ENCODE measurements at regions not wholly inside any gene's neighbourhood (a gene's known extent, or its start where the extent isn't known, plus 50 kb on each side); places are given as distances from the start of the nearest gene placed in this dataset.

DNA sequence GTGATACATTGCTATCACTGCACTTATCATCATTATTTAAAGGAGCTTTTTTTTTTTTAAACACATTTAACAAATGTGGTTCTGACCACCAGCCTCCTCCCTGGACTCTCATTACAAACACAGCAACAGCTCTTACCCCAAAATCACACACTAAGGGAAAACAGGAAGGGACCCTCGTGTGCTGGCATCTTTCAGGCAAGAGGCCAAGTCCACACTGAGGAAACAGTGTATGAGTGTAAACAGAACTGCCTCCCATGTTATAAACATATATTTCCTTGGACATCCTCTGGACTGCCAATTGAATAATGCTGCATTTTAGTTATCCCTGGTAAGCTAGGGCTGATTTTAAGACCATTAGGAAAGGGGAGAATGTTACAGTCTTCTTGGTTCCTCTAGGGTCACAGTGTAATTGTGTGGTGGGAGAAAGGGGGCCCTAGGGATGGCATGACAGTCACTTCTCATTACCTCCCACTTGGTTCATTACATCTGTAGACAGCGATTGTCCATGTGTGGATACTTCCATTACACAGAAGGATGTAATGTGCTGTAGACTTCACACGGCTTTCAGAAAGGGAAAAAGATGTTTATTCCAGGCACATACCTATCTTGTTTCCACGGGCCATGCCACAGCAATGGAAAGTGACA lies 244.6 kb upstream of the TET2 start:
- Histone ChIP-seq H3K9me3 (ENCODE audit: control insufficient read depth, low read depth, low read length) (peaks cover 2% of the 10 kb centered on the region), H3K4me1 (ENCODE audit: control insufficient read depth, low read depth, low read length) (no peaks in the 10 kb centered on the region), H3K27ac (ENCODE audit: low read length) (no peak overlapping the region), H3K4me3 (ENCODE audit: low read length) (no peak overlapping the region), H3K9ac (ENCODE audit: low read length) (no peak overlapping the region), H3K27me3 (ENCODE audit: control insufficient read depth, insufficient read depth, low read length) (peaks cover 18% of the 10 kb centered on the region), H3K36me3 (ENCODE audit: control insufficient read depth, low read depth, low read length) (no peaks in the 10 kb centered on the region)

DNA sequence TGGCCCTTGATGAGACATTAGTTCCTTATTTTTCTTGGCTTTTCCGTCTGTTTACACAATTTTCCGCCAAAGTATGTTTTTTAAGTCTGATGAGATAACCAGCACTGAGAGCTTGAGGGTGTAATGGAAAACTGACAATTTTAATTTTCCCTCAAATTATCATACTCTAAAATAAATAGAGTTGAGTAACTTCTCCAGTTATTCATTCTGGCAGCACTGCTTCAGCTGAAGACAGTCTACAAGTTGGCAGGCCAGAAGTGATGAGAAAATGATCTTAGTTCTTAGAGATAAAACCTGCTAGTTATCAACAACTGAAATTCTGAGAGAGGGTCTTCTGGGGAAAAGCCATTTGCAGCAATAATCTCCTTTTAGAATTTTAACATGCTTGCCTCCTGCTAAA lies 241.6 kb upstream of the TET2 start:
- no peak overlapping the region for H3K27ac ChIP-seq (ENCODE audit: low read length)
- H3K27me3 ChIP-seq (ENCODE audit: control insufficient read depth, insufficient read depth, low read length), result peaks cover 41% of the 10 kb centered on the region
- H3K36me3 ChIP-seq (ENCODE audit: control insufficient read depth, low read depth, low read length), result no peaks in the 10 kb centered on the region
- H3K9ac ChIP-seq (ENCODE audit: low read length), result no peak overlapping the region
- no peaks in the 10 kb centered on the region for H3K4me1 ChIP-seq (ENCODE audit: control insufficient read depth, low read depth, low read length)
- H3K4me3 ChIP-seq (ENCODE audit: low read length), result no peak overlapping the region
- no peaks in the 10 kb centered on the region for H3K9me3 ChIP-seq (ENCODE audit: control insufficient read depth, low read depth, low read length)

DNA sequence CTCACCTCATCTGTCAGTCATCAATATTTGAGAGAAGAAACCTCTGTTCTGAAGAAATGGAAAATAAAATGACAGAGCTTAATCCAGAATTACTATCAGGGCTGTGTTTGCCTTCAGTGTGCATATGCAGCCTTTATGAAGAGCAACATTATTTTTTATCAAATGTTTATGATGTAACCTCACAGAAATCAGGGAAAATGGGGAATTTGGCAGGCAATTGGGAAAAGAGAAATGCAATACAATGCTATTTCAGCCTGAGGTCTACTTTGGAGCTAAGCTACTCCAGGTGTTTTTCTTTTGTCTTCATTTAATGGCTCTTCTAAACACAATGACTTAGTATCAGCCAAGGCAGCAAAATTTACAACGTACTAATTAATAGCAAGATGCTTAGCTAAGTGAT lies 241.1 kb upstream of the TET2 start:
- no peaks in the 10 kb centered on the region for H3K36me3 ChIP-seq (ENCODE audit: control insufficient read depth, low read depth, low read length)
- no peak overlapping the region for H3K4me3 ChIP-seq (ENCODE audit: low read length)
- H3K27me3 ChIP-seq (ENCODE audit: control insufficient read depth, insufficient read depth, low read length), result peaks cover 46% of the 10 kb centered on the region

DNA sequence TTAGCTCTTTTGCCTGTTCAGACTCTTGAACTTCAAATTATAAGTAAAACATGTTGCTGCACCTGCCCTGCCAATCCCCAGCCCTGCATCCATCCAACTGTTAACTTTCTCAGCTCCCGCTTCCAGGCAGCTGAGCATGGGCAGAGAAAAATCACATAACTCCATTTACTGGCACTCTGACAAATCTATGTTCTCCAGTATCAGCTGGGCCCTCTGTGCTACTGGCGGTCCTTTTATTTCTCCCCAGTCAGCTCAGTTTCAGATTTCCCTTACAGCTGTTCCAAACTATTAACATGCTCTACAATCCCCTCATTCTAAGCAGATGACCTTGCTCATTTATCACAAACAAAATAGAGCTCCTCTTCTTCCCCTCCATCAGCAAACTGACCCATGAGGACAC lies 240.4 kb upstream of the TET2 start:
- H3K27me3 ChIP-seq (ENCODE audit: control insufficient read depth, insufficient read depth, low read length), result peaks cover 53% of the 10 kb centered on the region
- no peak overlapping the region for H3K9ac ChIP-seq (ENCODE audit: low read length)

More for the DNA sequence above, 241.1 kb upstream of the TET2 start:
- Histone ChIP-seq H3K4me1 (ENCODE audit: control insufficient read depth, low read depth, low read length) (no peaks in the 10 kb centered on the region), H3K27ac (ENCODE audit: low read length) (no peak overlapping the region), H3K9ac (ENCODE audit: low read length) (no peak overlapping the region), H3K9me3 (ENCODE audit: control insufficient read depth, low read depth, low read length) (no peaks in the 10 kb centered on the region)

DNA sequence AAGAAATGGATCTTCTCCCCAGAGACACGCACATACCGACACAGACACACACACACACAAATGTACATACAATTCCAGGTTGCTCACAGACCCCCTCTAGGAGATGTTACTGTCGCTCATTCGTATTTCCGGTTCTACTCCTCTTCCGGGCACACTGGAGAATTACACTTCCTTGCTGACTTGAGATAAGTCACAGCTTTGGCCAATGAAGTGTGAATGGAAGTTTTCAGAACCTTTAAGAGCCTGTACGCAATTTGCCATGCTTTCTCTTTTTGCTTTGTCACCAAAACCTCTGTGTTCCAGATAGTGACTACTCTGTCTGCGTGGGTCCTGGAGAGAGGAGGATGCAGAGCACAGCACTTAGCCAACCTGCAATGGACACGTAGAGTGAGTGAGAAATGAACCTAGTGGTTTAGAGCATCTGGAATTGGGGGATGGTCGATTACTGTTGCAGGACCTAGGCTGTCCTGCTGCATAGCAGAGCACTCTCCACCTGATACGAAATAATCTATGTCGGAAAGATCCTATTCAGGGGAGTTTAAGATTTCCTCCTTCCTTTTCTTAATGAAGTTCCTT lies 239.5 kb upstream of the TET2 start:
- Histone ChIP-seq H3K9ac (ENCODE audit: low read length) (no peak overlapping the region), H3K36me3 (ENCODE audit: control insufficient read depth, low read depth, low read length) (no peaks in the 10 kb centered on the region)

More for the DNA sequence above, 240.4 kb upstream of the TET2 start:
- no peak overlapping the region for H3K4me3 ChIP-seq (ENCODE audit: low read length)
- no peaks in the 10 kb centered on the region for H3K9me3 ChIP-seq (ENCODE audit: control insufficient read depth, low read depth, low read length)
- H3K4me1 ChIP-seq (ENCODE audit: control insufficient read depth, low read depth, low read length), result no peaks in the 10 kb centered on the region
- no peak overlapping the region for H3K27ac ChIP-seq (ENCODE audit: low read length)
- no peaks in the 10 kb centered on the region for H3K36me3 ChIP-seq (ENCODE audit: control insufficient read depth, low read depth, low read length)

DNA sequence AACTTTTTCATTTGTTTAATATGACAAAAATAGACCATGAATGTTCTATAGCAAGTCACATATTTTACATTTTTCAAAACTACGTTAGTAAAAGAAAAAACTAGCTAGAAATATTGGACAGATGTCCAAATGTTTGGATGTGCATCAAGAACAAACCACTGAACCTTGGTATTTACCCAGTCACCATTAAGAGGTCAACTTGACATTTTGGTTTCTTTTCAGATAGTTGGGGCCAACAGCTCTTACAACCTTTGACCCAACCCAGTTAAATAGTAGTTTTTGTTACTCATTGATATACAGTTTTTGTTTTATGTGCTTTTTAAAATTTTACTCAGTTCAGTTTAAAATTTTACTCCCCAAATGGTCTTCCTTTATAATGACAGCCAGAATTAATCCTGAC lies 238.7 kb upstream of the TET2 start:
- Histone ChIP-seq H3K4me1 (ENCODE audit: control insufficient read depth, low read depth, low read length) (no peaks in the 10 kb centered on the region), H3K9ac (ENCODE audit: low read length) (no peak overlapping the region), H3K27me3 (ENCODE audit: control insufficient read depth, insufficient read depth, low read length) (peaks cover 70% of the 10 kb centered on the region), H3K36me3 (ENCODE audit: control insufficient read depth, low read depth, low read length) (no peaks in the 10 kb centered on the region), H3K4me3 (ENCODE audit: low read length) (no peak overlapping the region), H3K27ac (ENCODE audit: low read length) (no peak overlapping the region), H3K9me3 (ENCODE audit: control insufficient read depth, low read depth, low read length) (no peaks in the 10 kb centered on the region)

More for the DNA sequence above, 239.5 kb upstream of the TET2 start:
- H3K27ac ChIP-seq (ENCODE audit: low read length), result no peak overlapping the region
- peaks cover 62% of the 10 kb centered on the region for H3K27me3 ChIP-seq (ENCODE audit: control insufficient read depth, insufficient read depth, low read length)
- H3K4me3 ChIP-seq (ENCODE audit: low read length), result no peak overlapping the region
- H3K9me3 ChIP-seq (ENCODE audit: control insufficient read depth, low read depth, low read length), result no peaks in the 10 kb centered on the region
- no peaks in the 10 kb centered on the region for H3K4me1 ChIP-seq (ENCODE audit: control insufficient read depth, low read depth, low read length)

DNA sequence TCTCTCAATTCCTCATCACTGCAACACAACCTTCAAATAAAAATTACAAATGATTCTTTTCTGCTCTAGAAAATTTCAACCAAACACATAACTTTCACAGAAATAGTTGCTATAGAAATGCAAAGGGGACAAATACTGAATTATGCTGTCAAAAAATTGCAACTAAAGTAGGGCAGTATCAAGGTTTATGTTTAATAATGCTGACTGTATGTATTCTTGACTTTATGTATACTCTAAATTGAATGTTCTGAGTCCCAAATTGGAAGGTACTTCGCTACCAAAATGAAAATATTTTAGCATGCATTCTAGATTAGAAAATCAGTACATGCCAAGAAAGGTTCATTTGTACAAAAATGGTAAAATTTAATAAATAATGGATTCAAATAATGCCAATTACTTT lies 237.3 kb upstream of the TET2 start:
- Histone ChIP-seq H3K4me3 (ENCODE audit: low read length) (no peak overlapping the region), H3K36me3 (ENCODE audit: control insufficient read depth, low read depth, low read length) (no peaks in the 10 kb centered on the region), H3K27ac (ENCODE audit: low read length) (no peak overlapping the region), H3K27me3 (ENCODE audit: control insufficient read depth, insufficient read depth, low read length) (peaks cover 84% of the 10 kb centered on the region), H3K9ac (ENCODE audit: low read length) (no peak overlapping the region), H3K9me3 (ENCODE audit: control insufficient read depth, low read depth, low read length) (no peaks in the 10 kb centered on the region), H3K4me1 (ENCODE audit: control insufficient read depth, low read depth, low read length) (no peaks in the 10 kb centered on the region)

DNA sequence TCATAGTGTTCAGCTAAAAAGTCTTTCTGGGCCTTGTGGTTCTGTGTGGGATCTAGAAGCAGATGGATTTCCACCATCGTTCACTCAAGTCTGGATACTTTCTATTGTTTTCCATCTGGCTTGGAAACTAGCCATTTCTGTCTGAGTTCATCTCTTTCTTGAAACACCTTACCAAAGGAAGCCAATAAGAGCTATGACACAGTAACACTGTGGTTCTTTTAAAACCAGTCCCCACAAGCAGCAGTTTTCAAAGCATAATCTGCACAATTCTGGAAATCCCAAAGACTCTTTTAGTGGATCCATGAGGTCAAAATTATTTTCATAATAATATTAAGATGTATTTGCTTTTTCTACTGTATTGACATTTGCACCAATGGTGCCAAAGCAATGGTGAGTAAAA lies 234.2 kb upstream of the TET2 start:
- Histone ChIP-seq H3K9ac (ENCODE audit: low read length) (no peak overlapping the region), H3K4me3 (ENCODE audit: low read length) (no peak overlapping the region), H3K4me1 (ENCODE audit: control insufficient read depth, low read depth, low read length) (peaks cover 5% of the 10 kb centered on the region), H3K27ac (ENCODE audit: low read length) (no peak overlapping the region), H3K36me3 (ENCODE audit: control insufficient read depth, low read depth, low read length) (no peaks in the 10 kb centered on the region), H3K9me3 (ENCODE audit: control insufficient read depth, low read depth, low read length) (no peaks in the 10 kb centered on the region), H3K27me3 (ENCODE audit: control insufficient read depth, insufficient read depth, low read length) (peaks cover 93% of the 10 kb centered on the region)

DNA sequence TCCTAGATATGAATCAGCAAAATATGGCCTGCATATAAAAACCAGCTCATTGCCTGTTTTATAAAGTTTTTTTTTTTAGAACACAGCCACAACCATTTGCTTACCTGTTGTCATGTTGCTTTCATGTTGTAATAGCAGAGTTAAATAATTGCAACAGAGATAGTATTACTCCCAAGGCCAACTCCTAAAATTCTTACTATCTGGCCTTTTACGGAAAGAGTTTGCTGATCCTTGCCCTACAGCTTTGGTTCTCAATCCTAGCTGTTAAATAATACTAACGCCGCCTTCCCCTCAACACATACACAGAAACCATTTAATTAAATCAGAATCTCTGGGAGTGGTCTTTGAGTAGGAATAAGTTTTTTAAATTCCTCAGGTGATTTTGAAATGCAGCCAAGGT lies 231.3 kb upstream of the TET2 start:
- Histone ChIP-seq H3K36me3 (ENCODE audit: control insufficient read depth, low read depth, low read length) (no peaks in the 10 kb centered on the region), H3K27me3 (ENCODE audit: control insufficient read depth, insufficient read depth, low read length) (peaks cover 100% of the 10 kb centered on the region)

DNA sequence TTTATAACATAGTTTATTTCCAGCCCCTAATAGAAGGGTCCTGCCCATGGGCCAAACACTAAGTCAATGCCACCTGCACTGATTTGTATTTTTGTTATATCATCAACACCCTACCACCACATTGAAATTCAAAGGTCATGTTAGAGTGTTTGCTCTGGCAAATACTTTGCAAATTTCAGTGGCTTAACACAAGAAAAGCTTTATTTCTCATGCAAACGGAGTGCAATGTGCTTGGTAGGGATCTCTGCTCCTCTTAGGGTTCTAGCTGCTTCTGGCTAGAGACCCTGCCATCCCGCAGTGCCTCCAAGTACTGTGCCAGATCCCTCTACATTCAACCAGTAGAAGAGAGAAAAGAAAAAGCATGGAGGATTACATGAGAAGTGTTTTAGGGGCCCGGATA lies 230.8 kb upstream of the TET2 start:
- H3K4me1 ChIP-seq (ENCODE audit: control insufficient read depth, low read depth, low read length), result peaks cover 5% of the 10 kb centered on the region
- no peak overlapping the region for H3K4me3 ChIP-seq (ENCODE audit: low read length)
- H3K36me3 ChIP-seq (ENCODE audit: control insufficient read depth, low read depth, low read length), result no peaks in the 10 kb centered on the region
- no peak overlapping the region for H3K27ac ChIP-seq (ENCODE audit: low read length)
- H3K9me3 ChIP-seq (ENCODE audit: control insufficient read depth, low read depth, low read length), result no peaks in the 10 kb centered on the region
- peaks cover 100% of the 10 kb centered on the region for H3K27me3 ChIP-seq (ENCODE audit: control insufficient read depth, insufficient read depth, low read length)
- no peak overlapping the region for H3K9ac ChIP-seq (ENCODE audit: low read length)

More for the DNA sequence above, 231.3 kb upstream of the TET2 start:
- H3K27ac ChIP-seq (ENCODE audit: low read length), result no peak overlapping the region
- no peak overlapping the region for H3K9ac ChIP-seq (ENCODE audit: low read length)
- H3K4me3 ChIP-seq (ENCODE audit: low read length), result no peak overlapping the region
- H3K9me3 ChIP-seq (ENCODE audit: control insufficient read depth, low read depth, low read length), result no peaks in the 10 kb centered on the region
- peaks cover 5% of the 10 kb centered on the region for H3K4me1 ChIP-seq (ENCODE audit: control insufficient read depth, low read depth, low read length)

DNA sequence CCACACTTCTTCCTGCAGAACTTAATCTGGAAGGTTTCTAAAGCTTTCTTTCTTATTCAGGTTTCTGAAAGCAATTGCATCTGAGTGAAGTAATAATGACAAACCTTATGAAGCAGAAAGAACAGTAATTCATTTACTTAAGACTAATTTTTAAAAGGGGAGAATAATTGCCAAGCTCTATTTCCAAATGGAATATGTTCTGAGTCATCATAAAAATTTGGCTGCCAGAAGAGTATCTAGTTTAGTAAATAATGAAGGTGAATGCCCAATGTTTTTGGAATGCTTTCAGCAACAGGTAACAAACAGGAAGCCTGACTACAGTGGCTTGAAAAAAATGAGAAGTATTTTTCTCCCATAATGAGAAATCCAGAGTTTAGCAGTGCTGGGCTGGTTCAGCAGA lies 227.3 kb upstream of the TET2 start:
- no peak overlapping the region for H3K9ac ChIP-seq (ENCODE audit: low read length)
- H3K36me3 ChIP-seq (ENCODE audit: control insufficient read depth, low read depth, low read length), result no peaks in the 10 kb centered on the region
- H3K4me1 ChIP-seq (ENCODE audit: control insufficient read depth, low read depth, low read length), result peaks cover 5% of the 10 kb centered on the region
- no peak overlapping the region for H3K27ac ChIP-seq (ENCODE audit: low read length)
- no peak overlapping the region for H3K4me3 ChIP-seq (ENCODE audit: low read length)
- no peaks in the 10 kb centered on the region for H3K9me3 ChIP-seq (ENCODE audit: control insufficient read depth, low read depth, low read length)
- H3K27me3 ChIP-seq (ENCODE audit: control insufficient read depth, insufficient read depth, low read length), result peaks cover 72% of the 10 kb centered on the region

DNA sequence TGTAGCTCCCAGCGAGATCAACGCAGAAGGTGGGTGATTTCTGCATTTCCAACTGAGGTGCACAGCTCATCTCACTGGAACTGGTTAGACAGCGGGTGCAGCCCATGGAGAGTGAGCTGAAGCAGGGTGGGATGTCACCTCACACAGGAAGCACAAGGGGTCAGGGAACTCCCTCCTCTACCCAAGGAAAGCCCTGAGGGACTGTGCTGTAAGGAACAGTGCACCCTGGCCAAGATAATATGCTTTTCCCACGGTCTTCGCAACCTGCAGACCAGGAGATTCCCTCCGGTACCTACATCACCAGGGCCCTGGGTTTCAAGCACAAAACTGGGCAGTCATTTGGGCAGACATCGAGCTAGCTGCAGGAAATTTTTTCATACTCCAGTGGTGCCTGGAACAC lies 216.4 kb upstream of the TET2 start:
- H3K9ac ChIP-seq (ENCODE audit: low read length), result no peak overlapping the region
- peaks cover 3% of the 10 kb centered on the region for H3K4me1 ChIP-seq (ENCODE audit: control insufficient read depth, low read depth, low read length)
- no peaks in the 10 kb centered on the region for H3K36me3 ChIP-seq (ENCODE audit: control insufficient read depth, low read depth, low read length)
- no peak overlapping the region for H3K27ac ChIP-seq (ENCODE audit: low read length)
- H3K27me3 ChIP-seq (ENCODE audit: control insufficient read depth, insufficient read depth, low read length), result peaks cover 8% of the 10 kb centered on the region
- H3K9me3 ChIP-seq (ENCODE audit: control insufficient read depth, low read depth, low read length), result no peaks in the 10 kb centered on the region
- H3K4me3 ChIP-seq (ENCODE audit: low read length), result no peak overlapping the region

Data from iPS-18a (cell line).